ENCODE measurements at regions not wholly inside any gene's neighbourhood (a gene's known extent, or its start where the extent isn't known, plus 50 kb on each side); places are given as distances from the start of the nearest gene placed in this dataset.

DNA sequence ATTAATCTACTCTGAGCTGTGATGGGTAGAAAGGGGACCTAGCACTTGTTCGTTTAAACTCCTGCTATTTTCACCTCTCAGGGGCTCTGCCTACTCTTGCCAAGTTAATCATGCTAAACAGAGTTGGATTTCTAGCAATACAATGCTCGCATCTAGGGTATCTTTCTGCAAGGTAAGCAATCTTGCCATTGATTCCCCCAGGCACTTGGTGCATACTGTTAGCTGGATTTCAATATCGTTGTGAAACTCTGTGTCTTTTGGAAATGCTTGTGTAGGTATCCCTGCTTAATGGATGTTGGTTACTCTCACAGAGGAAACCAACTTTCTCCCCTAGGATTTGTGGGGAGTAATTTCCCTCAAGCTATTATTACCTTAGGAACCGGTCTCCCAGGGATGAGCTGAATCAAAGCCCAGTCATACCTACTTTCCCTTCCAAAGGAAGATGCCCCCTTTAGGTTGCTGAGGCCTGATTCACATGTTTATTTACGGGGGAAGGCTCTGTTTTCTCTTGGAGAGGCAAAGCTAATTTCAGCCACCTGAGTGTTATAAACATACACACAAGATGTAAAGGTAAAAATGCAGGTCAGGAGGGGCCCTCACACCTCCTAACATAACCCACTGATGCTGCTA lies 366.8 kb downstream of the FBXW7 start:
- TF ChIP-seq, protein P1, sequence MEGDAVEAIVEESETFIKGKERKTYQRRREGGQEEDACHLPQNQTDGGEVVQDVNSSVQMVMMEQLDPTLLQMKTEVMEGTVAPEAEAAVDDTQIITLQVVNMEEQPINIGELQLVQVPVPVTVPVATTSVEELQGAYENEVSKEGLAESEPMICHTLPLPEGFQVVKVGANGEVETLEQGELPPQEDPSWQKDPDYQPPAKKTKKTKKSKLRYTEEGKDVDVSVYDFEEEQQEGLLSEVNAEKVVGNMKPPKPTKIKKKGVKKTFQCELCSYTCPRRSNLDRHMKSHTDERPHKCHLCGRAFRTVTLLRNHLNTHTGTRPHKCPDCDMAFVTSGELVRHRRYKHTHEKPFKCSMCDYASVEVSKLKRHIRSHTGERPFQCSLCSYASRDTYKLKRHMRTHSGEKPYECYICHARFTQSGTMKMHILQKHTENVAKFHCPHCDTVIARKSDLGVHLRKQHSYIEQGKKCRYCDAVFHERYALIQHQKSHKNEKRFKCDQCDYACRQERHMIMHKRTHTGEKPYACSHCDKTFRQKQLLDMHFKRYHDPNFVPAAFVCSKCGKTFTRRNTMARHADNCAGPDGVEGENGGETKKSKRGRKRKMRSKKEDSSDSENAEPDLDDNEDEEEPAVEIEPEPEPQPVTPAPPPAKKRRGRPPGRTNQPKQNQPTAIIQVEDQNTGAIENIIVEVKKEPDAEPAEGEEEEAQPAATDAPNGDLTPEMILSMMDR (IDR thresholded peaks at IDR 0.05; ENCODE audit: low read depth, low read length), result no peak
- TF ChIP-seq POLR2A (IDR thresholded peaks at IDR 0.05; ENCODE audit: extremely low read depth, insufficient read length) (no peak), MYC (IDR thresholded peaks at IDR 0.05; ENCODE audit: low read depth, low read length) (no peak)
- TF ChIP-seq, protein P2, sequence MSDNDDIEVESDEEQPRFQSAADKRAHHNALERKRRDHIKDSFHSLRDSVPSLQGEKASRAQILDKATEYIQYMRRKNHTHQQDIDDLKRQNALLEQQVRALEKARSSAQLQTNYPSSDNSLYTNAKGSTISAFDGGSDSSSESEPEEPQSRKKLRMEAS (IDR thresholded peaks at IDR 0.05; ENCODE audit: low read depth, low read length), result no peak

Measured in NB4 (cell line).